ENCODE measurements at regions not wholly inside any gene's neighbourhood (a gene's known extent, or its start where the extent isn't known, plus 50 kb on each side); places are given as distances from the start of the nearest gene placed in this dataset.

DNA sequence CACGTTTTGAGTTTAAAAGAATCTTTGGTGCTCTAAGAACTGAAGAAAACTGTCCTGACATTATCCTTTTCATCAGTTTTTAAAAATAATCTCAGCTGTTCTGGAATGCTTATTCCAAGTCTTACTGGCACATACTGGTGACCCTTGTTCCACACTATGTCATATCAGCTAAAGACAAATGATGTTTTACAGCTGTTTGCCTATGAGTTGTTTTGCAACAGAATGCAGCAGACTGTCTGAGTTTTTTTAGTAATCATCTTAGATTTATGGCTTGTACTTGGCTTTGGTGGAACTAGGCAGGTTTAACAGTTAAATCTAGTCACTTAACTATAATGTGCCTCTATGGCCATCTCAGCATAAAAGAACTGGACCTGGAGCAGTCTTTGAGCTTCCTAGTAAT, 91.6 kb upstream of the GRIN2B start:
- no peak for TF ChIP-seq POLR2AphosphoS5 (IDR thresholded peaks at IDR 0.05; ENCODE audit: low read depth)
- TF ChIP-seq, protein P1, sequence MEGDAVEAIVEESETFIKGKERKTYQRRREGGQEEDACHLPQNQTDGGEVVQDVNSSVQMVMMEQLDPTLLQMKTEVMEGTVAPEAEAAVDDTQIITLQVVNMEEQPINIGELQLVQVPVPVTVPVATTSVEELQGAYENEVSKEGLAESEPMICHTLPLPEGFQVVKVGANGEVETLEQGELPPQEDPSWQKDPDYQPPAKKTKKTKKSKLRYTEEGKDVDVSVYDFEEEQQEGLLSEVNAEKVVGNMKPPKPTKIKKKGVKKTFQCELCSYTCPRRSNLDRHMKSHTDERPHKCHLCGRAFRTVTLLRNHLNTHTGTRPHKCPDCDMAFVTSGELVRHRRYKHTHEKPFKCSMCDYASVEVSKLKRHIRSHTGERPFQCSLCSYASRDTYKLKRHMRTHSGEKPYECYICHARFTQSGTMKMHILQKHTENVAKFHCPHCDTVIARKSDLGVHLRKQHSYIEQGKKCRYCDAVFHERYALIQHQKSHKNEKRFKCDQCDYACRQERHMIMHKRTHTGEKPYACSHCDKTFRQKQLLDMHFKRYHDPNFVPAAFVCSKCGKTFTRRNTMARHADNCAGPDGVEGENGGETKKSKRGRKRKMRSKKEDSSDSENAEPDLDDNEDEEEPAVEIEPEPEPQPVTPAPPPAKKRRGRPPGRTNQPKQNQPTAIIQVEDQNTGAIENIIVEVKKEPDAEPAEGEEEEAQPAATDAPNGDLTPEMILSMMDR (IDR thresholded peaks at IDR 0.05; ENCODE audit: insufficient read depth, low read length): no peak
